HG02981 (cell line): ENCODE measurements at regions not wholly inside any gene's neighbourhood (a gene's known extent, or its start where the extent isn't known, plus 50 kb on each side); places are given as distances from the start of the nearest gene placed in this dataset.

Experiments
- ATAC-seq: cut with Tn5 transposase; IDR thresholded peaks from one replicate; pipeline ENCODE4 v1.9.1; 2021; ENCODE audit warnings: mild to moderate bottlenecking, moderate library complexity; ENCODE audit not compliant: unreplicated experiment

DNA sequence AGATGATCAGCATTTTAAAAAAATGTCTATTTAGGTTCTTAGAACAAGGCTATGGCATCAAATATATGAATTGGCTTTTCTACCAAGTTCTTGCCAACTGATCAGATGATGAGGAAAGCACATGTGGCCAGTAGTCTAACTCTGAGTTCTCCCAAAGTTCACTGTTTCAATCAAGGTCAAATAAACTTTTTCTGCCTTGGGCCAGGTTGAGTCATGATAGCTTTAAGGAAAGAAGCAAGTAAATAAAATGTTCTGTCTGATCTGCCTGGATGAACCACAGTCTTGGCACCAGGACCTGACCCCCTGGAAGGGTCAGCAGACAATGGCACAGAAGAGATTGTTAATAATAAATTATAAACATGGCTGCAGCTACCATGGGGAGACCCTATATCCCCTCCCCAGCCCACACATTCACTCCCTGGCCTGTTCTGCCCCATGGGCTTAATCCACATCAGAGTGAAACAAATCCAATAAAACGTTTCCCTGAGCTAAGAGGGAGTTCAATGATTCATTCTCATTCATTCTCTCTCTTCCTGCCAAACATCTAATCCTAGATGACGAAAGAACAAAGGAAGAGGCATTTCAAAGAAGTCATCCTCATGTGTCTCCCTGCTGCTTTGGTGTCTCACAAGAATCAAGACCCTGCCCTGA is 661.6 kb downstream of the DHX35 start:
- no peak for ATAC-seq

DNA sequence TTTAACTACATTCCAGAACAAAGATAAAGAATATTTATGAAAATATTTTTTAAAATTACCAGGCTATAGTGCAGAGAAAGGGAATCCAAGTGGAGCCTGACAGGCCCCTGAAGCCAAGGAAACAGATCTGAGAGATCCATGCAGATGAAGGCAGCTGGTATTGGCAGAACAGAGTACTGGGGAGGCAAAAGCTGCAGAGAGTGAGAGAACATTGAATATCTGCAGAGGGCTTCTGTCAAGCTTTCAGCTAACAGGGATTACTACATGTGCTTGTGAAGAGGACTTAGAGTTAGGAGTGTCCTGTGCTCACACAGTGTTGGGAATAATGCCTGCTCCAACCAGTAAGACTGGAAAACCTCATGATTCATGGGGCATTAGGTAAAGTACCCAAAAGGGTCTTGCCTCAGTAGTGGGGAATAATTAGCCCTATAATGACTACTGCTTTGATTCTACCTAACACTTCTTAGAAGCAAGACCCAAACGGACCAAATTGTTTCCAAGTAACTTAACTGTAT is 657.2 kb downstream of the DHX35 start:
- no peak for ATAC-seq

DNA sequence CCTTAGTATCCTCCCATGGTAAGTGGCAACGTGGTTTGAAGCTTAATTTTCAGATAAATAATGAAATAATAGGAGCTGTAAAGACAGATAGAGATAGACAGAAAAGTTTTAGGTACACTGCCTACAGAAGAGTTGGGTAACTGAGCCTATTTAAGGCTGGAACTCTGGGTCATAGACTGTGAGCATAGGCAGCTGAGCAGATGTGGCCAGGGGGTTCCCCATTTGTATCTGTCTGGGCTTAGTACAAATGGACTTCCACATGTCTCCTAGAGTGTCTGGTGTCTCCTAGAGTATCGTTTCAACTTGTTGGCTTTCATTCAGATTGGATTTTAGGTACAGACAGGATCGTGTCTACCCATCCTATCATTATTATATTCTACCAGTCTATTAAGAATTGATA is 649.8 kb downstream of the DHX35 start:
- ATAC-seq, result no peak

DNA sequence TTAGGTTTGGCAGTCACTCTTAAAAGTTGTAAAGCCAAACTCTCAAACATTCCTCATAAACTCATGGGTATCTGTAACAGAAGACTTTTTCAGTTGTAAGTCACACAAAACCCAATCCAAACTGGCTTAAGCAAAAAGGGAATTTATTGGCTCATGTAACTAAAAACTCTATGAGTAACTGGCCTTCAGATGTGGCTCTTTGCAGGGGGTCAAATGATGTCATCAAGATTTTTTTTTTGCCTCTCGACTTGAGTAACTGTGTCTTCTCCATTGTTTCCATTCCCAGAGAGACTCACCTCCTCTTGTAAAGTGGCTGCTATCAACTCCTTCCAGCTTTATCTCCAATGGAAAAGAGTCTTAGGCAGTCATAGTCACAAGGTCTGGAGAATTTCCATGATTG is 645.0 kb downstream of the DHX35 start:
- no peak for ATAC-seq

DNA sequence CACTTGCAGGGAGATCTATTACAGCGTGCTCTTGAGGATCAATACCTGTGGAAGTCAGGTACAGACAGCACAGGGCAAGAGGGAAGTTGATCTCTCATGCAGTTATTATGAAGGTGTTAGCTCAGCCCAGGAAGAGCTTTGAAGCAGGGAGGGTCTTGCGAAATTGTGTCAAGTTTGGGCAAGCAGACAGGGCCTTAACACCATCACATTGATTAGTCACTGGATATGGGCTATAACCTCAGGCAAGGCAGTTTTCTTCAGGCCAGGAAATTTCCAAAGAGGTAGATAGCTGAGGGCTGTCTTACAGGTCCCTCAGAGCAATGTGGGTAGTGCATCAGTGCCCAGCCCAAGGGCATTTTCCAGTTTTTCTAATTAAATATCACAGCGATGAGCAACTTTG is 643.8 kb downstream of the DHX35 start:
- no peak for ATAC-seq

DNA sequence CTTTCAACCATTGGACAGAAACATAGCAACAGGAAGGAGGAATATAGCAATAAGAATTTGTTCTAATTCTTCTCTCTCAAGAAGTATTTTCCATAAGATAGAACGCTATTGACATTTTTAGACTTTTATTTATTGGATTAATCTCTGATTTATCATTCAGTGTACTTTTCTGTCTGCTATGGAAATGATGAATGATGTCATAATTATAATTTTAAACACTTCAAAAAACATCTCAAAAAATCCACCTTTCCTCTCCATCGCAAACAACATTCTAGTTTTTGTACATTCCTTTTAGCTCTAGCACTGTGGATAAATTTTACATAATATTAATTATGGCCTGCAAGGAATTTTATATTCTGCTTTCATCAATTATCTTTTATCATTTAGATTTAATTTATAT is 643.2 kb downstream of the DHX35 start:
- no peak for ATAC-seq

DNA sequence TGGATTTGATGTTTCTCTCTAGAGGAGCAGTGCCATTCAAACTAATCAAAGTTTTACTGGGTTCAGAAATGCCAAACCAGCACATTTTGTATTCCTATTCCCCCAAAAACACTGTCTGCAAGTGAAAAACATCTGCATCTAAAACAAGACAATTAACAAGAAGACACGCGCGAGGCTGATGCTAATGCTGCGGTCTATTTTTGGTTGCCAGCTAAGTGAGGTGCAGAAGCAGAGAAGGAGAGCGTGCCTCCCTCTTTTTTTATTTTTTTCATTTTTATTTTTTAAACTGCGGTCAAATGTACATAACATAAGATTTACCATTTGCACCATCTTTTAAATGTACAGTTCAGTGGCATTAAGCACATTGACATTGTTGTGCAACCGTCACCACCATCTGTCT is 641.1 kb downstream of the DHX35 start:
- ATAC-seq, result no peak

DNA sequence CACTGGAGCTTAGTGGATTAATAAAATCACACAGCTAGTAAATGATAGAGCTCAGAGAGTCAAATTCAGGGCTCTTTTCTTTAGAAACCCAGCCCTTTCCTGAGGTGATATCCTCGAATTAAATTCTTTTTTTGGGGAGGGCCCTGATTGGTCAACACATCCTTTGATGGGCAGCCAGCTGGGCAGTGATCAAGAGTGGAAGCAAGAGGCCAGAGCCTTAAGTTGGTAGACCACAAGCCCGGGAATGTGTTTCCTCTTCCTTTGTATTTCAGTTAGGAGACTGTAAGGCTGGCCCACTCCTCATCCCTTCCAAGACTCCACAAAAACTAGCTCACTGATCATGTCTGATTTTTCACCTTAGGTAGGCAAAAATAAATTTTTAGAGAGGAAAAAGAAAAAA is 640.5 kb downstream of the DHX35 start:
- ATAC-seq, result no peak

DNA sequence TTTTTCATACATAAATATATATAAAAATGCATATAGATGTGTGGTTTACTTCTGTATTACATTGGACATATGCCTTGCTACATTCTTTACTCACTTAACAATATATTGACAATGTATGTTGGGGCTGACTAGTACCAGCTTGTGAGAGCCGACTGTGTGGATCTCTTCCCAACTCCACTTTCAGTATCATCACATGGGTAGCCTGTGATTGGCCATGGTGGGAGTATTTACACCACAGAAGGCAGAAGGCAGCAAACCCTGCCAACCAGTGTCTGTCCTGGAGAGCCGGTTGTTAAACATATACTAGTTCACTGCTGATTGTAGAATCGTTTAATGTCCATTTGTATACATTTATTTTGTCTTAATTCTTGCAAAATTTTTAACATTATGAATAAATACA is 638.7 kb downstream of the DHX35 start:
- ATAC-seq, result no peak

DNA sequence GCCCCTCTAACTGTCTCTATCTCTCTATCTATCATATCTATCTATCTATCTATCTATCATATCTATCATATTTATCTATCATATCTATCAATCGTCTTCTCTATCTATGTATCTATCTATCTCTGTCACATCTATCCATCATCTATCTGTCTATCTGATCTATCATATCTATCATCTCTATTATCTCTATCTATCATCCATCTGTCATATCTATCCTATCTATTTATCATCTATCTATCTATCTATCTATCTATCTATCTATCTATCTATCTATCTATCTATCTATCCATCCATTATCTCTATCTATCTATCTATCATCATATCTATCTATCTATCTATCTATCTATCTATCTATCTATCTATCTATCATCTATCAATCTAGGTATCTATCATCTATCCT is 638.0 kb downstream of the DHX35 start:
- ATAC-seq, result no peak

DNA sequence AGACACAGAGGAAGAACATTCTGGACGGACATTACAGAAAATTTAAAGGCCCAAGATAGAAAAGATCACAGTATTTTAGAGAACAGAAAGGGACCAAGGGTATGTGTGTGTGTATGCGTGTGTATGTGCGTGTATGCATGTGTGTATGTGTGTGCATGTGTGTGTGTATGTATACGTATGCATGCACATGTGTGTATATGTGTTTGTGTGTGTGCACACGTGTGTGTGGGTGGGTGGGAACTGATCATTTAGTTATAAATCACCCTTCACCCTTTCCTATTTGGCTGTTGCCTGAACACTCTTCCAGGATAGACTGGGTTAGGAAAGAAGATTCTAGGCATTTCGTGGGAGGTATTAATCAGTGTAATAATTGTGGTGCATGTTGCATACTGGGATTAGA is 634.4 kb downstream of the DHX35 start:
- ATAC-seq, result no peak

DNA sequence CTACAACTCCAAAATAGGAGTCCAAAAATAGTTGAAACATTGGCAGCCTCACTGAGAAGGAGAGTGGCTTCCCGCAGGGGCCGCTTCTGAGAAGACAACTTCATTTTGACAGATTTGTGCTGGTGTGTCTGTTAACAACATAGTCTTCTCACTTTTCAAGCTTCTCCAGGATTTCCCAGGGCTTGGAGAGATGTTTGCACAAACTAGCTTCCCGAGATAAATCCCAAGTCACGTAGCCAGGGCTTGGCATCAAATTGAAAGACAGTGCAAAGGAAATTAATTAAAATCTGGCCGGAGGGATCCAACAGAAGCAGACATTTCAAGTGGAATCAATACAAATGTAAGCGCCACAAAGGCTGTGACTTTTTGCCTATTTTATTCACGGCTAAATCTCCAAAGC is 630.2 kb downstream of the DHX35 start:
- no peak for ATAC-seq

DNA sequence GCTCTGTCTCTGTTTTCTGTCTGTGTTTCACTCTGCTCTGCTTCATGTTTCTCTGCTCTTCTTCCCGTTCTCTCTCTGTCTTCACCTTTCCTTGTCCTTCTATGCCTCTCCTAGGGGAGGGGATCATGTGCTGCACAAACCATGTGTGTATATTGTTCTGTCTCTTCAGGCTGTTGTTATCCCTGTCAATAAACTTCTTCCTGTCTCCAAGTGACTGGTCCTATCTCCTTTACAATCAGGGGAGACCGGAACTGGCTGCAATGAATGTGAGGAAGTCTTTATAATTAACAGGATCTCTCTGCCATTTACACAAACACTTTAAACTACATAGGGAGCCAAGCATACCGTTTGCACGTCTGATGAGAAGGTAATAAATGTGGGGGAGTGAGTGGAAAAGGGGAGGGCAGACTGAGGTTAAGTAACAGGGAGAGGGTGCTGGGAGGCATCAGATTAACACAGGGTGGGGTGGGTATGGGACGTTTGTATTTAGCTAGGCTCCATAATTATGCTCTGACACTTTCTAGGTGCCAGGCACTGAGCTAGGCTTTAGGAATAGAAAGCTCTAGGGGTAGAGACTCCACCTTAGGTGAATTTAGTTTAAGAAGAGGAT is 626.1 kb downstream of the DHX35 start:
- no peak for ATAC-seq

DNA sequence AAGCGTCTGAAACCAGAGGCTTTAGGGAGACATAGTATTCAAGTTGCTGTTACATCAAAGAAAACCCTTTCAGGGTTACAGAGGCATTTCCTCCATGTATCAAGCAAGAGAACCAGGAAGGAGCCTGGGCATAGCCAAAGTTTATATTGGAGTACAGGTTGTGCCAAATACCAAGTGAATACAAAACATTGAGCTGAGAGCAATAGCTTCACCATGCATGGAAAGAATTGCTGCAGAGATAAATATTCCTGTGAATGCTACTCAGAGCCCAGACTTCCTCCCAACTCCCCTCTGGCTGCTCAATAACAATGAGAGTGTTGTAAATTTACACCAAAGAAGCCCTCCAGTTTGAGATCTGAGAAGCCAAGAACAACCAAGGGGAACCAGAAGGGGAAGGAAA is 618.9 kb downstream of the DHX35 start:
- no peak for ATAC-seq

DNA sequence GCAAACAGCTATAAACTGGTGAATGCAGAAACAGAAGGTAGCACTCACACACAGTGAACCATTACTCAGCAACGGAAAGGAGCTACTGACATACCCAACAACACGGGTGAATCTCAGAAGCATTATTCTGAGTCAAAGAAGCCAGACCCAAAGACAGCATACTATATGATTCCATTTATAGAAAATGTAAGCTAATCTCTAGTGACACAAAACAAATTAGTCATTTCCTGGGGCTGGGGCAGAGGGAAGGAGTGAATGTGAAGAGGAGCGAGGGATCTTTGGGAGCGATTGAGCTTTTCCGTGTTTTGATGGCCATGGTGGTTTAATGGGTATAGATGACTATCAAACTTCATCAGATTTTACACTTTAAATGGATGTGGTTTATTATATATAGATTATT is 614.6 kb downstream of the DHX35 start:
- ATAC-seq, result no peak

DNA sequence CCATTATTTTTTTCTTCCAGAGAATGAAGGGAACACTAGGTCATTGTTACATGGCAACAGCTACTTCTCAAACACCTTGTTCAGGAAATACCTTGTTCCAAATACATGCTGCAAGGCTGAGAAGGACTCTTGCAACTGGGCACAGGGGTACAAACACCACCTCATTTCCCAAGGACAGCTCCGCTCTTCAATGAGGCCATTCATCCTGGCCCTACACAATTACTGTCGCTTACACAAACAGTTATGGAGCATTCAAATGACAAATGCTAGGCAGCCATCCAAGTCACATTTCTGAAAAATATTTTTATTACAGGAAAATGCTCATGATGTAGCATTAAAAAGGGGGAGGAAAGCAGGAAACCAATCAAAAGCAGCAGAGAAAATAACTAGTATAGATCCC is 611.9 kb downstream of the DHX35 start:
- ATAC-seq, result no peak

DNA sequence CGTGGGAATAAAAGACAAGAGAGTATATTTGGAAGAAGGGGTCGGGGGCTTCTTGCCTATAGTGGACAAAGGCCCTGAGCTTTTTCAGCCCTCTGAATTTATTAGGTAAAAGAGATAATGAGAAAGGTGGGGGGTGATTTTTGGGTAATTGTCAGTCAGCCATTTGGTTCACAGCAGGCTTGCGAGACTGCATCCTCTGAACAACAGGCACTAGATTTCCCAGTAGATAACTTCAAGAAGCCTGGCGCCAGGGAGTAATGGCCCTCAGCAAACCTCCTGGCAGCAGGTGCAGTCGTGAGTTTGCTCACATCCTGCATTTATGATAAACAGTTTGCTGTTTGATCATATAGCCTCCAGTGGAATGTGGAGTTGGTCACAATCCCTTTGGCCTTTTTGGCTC is 609.0 kb downstream of the DHX35 start:
- ATAC-seq, result no peak

DNA sequence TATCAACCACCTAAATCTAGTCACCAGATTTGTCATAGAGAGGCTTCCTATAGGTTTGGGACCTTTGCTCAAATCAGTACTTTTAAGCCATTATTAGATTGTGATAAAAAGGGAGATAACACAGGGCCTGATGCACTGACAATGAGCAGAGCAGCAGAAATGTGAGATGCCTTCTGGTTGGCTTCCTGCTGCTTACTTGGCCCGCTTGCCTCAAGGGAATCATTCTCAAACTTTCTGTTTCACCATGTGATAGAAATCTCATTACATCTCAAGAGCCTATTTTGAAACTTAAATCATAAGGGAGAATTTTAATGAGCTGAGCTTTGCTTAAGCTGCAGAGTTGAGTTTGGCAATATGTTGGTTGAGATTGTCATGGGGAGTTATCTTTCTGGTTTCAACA is 606.0 kb downstream of the DHX35 start:
- peak; percentile 79 for ATAC-seq

DNA sequence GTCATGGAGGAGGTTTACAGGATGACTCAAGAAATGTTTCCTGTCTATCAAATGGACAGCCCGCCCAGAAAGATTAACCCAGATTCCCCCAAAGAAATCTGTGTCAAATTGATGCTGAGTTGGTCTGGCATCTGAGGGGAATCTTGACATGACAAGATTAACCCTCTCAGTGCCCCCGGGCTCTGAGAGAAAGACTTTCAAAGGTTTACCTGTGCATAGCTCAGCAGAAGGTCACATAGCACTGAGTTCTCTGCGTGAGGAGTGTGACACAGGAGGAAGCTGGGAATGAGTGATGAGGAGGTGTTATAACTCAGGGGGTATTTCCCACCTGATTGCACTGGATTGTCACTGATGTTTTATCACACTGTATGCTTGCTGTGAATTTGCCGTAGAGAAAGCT is 601.2 kb downstream of the DHX35 start:
- ATAC-seq, result peak; percentile 45

DNA sequence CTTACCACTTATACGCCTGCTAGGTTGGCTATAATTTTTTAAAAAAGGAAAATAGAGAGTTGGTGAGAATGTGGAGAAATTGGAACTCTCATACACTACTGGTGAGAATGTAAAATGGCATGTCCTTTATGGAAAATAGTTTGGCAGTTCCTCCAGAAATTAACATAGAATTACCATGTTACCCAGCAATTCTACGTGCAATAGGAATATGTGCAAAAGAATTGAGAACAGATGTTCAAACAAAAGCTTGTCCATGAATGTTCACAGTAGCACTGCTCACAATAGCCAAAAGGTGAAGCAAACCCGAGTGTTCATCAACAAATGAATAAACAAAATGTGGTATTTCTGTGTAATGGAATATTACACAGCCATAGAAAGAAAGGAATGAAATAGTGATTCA is 592.2 kb downstream of the DHX35 start:
- no peak for ATAC-seq

DNA sequence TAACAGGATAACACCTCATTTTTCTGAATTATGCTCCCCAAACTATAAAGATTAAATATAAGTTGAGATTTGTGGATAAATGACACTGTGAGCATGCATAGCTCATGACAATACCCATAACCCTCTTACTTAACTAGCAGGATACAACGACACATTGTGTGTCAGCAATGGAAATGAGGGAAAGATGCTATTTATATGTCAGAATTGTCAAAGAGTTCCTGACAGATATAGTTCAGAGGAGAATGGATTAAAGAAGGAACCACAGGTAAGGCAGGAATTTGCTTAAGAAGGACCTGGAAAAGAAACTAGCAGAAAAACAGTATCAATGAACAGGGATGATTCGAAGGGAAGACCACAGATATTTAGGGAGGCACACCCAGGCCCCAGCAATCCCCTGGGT is 591.0 kb downstream of the DHX35 start:
- no peak for ATAC-seq

DNA sequence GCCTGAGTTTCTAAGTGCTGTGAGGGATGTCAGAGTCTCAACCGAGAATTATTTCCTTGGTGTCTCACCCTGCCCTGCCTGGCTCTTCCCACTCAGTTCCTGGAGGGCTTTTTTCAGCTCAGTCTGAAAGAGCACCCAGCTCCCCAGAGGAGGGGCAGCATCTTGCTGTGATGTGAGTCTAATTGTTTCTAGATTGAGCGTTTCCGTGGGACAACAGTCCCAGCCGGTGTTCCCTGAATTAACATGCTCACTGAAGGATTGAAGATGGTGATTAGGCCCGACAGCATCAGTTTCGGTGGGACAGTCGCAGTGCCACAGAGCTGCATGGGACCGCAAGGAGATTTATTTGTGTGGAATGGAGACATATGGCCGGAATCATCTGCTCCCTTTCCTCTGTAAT is 587.6 kb downstream of the DHX35 start:
- no peak for ATAC-seq
